Stimulated activated naive CD8-positive, alpha-beta T cell treated with anti-CD3 and anti-CD28 coated beads, Interleukin-15, amount 100 ng/mL, for 72 hours (primary cell): ENCODE measurements at regions not wholly inside any gene's neighbourhood (a gene's known extent, or its start where the extent isn't known, plus 50 kb on each side); places are given as distances from the start of the nearest gene placed in this dataset.

ENCODE experiments used
- ATAC-seq: fragments of 150-1000 bp; cut with Tn5 transposase; 2 replicates; pipeline ENCODE4 v1.10.0; 2021; ENCODE audit warnings: mild to moderate bottlenecking, moderate library complexity
- DNase-seq, 2 donors: peaks; one replicate each; pipeline ENCODE4 v3.0.0; 2021 to 2022
- H3K27ac Mint-ChIP-seq, 2 donors: one replicate each; pipeline ENCODE4 v1.8.0; 2022; ENCODE audit warnings: mild to moderate bottlenecking in 2 of 2, mixed read lengths in 2 of 2, moderate library complexity in 2 of 2
- H3K27me3 Mint-ChIP-seq: one replicate; pipeline ENCODE4 v1.8.0; 2022; ENCODE audit warnings: mixed read lengths
- H3K4me1 Mint-ChIP-seq: one replicate; pipeline ENCODE4 v1.8.0; 2022; ENCODE audit warnings: mild to moderate bottlenecking, mixed read lengths
- H3K4me3 Mint-ChIP-seq, 2 donors: one replicate each; pipeline ENCODE4 v1.8.0; 2022; ENCODE audit warnings: mild to moderate bottlenecking in 2 of 2, mixed read lengths in 2 of 2, moderate library complexity in 1 of 2
- H3K9me3 Mint-ChIP-seq, 2 donors: one replicate each; pipeline ENCODE4 v1.8.0; 2022; ENCODE audit warnings: mixed read lengths in 2 of 2

DNA sequence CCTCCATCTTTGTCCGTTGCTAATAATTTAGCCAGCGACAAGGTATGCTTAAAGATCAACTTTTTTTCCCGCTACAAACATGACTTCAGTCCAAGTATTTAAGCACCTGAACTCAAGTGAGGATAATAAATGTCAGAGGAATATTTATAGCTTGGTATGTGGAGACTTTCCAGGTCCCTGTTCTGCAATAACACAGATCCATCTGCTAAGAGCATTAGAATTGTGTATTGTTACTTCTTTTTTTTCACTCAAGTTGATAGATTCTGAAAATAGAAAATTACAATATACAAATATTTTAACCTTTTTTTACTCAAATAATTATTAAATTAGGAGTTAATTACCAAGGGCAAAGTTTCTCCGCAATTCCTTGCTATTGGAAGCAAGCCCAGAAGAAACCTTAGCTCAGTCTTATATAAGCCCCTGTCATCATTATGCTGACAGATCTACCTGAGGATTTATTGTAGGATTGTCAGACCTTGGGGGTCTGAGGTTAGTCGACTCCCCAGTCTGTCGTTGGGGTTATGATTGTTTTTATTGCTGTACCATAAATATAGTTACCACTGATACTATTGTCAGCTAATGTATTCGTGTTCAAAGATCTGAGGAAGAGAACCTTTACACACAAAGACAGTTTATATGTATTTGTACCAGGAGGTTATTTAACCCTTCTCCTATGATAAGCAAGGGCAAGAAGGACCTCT, 337.9 kb downstream of the TBX15 start:
- no peak overlapping the region for H3K4me3 Mint-ChIP-seq
- DNase-seq, result no peak
- peaks cover 5 to 6% of the 10 kb centered on the region in 2 donors for H3K9me3 Mint-ChIP-seq
- no peaks in the 10 kb centered on the region for H3K4me1 Mint-ChIP-seq
- no peak overlapping the region for H3K27ac Mint-ChIP-seq
- no peak for ATAC-seq
- H3K27me3 Mint-ChIP-seq, result no peaks in the 10 kb centered on the region

DNA sequence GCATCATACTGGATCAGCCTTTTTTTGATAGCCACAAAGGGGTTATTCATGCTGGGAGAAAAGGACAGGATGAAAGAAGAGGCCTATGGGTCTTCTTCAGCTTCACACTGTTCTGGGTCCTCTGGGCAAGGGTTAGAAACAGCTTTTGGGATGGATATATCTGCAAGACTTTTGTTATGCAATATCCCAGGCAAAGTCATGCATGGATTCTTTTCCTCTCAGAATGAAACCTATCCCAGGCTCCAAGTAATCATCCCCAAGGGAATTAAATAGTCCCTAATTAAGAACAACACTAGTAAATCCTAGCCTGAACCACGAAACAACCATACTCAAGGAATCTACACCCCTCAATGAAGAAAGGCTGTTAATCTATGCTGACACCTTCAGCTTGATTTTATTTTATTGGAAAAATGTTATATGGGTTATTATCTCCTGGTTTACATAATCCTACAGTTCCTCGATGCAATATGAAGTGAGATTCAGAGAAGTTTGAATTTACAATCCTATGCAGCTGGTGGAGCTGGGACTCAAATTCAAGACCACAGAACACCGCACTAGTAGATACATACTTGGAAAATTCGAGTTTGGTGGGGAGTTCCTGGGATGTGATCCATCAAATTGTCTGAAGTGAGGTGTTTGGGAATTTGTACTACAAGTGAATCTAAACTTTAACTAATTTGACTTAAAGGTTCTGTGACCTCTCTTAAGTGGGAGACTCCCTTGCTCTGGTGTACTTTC, 338.6 kb downstream of the TBX15 start:
- ATAC-seq (no peak), DNase-seq (no peak)
- Mint-ChIP-seq H3K27me3 (no peaks in the 10 kb centered on the region), H3K4me3 (no peak overlapping the region), H3K9me3 (no peaks in the 10 kb centered on the region), H3K4me1 (no peaks in the 10 kb centered on the region), H3K27ac (no peak overlapping the region)

DNA sequence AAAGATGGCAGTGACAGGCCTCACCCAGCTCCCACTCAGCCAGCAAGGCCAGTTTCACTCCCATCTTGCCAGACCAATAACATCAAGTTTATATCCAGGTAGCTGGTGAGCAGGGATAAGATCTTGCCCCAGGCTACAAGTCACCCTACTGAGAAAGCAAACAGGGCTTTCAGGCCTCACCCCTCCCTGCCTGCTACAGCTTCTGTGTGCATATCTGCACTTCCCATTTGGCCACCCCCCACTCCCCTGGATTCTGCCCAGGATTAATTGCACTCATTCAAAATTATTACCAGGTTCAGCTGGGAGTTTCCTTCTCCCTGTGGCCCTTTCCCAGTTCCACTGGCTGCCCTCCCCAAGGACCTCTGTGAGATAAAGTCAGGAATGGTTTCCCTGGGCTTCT, 352.1 kb downstream of the TBX15 start:
- no peak overlapping the region for H3K4me3 Mint-ChIP-seq
- H3K9me3 Mint-ChIP-seq, result peaks cover 20 to 35% of the 10 kb centered on the region in 2 donors

DNA sequence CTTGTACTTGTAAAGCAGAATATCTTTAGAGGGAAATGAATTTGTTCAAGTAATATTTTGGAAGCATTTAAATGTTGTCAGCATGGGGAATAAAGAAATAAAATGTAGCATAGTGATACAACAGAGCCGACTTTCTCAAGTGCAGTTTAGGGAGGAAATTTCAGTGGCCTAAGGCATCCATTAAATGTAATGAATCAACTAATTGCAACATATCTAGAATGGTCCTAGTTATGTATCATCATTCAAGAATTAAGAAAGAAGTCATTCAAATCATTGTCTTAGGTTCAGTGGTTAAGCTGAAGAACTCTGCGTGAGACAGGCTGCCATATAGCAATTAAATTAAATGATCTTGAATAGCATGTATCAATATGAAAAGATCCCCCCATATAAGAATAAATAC, 360.7 kb downstream of the TBX15 start:
- DNase-seq (no peak), ATAC-seq (no peak)
- H3K27ac Mint-ChIP-seq, result no peak overlapping the region
- H3K27me3 Mint-ChIP-seq, result no peaks in the 10 kb centered on the region
- H3K4me1 Mint-ChIP-seq, result no peaks in the 10 kb centered on the region
- no peak overlapping the region for H3K4me3 Mint-ChIP-seq
- H3K9me3 Mint-ChIP-seq, result peaks cover 19% of the 10 kb centered on the region in 2 donors

More for the DNA sequence above, 352.1 kb downstream of the TBX15 start:
- Mint-ChIP-seq H3K27me3 (no peaks in the 10 kb centered on the region), H3K27ac (no peak overlapping the region), H3K4me1 (no peaks in the 10 kb centered on the region)
- no peak for ATAC-seq
- DNase-seq, result no peak

DNA sequence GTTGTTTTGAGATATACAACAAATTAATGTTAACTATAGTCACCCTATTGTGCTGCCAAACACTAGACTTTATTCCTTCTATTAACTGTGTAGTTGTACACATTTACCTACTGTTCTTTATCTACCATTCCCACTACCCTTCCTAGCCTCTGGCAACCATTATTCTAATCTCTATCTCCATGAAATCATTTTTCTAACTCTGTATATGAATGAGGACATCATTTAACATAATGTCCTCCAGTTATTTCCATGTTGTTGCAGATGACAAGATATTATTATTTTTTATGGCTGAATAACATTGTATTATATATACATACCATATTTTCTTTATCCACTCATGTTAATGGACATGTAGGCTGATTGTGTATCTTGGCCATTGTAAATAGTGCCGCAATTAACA, 366.3 kb downstream of the TBX15 start:
- ATAC-seq (no peak), DNase-seq (no peak)
- Mint-ChIP-seq H3K27ac (no peak overlapping the region), H3K9me3 (peaks cover 6 to 28% of the 10 kb centered on the region in 2 donors), H3K4me1 (no peaks in the 10 kb centered on the region), H3K27me3 (no peaks in the 10 kb centered on the region), H3K4me3 (no peak overlapping the region)

DNA sequence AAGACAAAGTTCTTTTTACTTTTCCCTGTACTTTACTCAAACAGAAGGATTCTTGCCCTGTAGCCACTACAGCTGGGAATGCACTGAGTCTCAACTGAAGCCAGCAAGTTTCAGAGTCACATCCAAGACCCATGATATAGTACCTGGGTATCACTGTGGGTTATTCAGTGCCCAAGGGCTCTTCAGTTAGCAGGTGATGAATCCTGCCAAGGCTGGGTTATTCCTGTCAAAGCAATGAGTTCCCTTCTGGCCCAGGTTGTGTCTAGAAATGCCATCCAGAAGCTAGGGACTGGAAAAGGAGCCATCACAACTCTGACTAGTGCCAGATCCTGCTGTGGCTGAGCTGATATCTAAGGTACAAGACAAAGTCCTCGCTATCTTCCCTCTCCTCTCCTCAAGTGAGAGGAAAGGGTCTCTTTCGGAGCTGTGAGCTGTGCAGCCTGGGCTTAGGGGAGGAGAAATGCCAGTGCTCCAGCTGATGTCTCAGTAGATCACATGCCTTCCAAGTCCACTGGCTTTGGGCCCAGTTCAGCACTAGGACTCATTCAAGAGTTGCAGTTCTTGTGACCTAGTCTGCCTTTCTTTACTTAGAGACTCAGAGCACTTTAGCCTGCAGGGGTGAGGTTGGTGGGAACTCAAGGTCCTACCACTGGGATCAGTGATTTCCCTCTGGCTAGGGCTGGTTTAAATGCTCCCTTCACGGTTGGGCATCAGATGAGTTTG, 369.4 kb downstream of the TBX15 start:
- no peak for ATAC-seq
- no peak for DNase-seq
- H3K27me3 Mint-ChIP-seq, result no peaks in the 10 kb centered on the region
- peaks cover 18 to 33% of the 10 kb centered on the region in 2 donors for H3K9me3 Mint-ChIP-seq
- H3K4me3 Mint-ChIP-seq, result no peak overlapping the region
- no peak overlapping the region for H3K27ac Mint-ChIP-seq
- H3K4me1 Mint-ChIP-seq, result no peaks in the 10 kb centered on the region

DNA sequence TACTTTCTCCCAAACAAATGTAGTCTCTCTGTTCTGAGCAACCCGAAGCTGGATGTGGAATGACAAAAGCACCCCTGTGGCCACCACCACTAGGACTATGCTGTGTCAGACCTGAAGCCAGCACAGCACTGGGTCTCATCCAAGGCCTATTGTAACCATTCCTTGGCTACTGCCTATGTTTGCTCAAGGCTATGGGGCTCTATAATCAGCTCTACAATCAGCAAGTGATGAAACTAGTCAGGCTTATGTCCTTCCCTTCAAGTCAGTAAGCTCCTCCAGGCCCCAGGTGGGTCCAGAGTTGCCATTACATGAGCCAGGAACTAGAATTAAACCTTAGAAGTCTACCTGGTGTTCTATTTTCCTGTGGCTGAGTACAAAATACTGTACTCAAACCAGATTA, 370.2 kb downstream of the TBX15 start:
- H3K4me3 Mint-ChIP-seq, result no peak overlapping the region
- peaks cover 18 to 33% of the 10 kb centered on the region in 2 donors for H3K9me3 Mint-ChIP-seq
- no peaks in the 10 kb centered on the region for H3K4me1 Mint-ChIP-seq
- ATAC-seq (no peak), DNase-seq (no peak)
- no peak overlapping the region for H3K27ac Mint-ChIP-seq
- H3K27me3 Mint-ChIP-seq, result no peaks in the 10 kb centered on the region

DNA sequence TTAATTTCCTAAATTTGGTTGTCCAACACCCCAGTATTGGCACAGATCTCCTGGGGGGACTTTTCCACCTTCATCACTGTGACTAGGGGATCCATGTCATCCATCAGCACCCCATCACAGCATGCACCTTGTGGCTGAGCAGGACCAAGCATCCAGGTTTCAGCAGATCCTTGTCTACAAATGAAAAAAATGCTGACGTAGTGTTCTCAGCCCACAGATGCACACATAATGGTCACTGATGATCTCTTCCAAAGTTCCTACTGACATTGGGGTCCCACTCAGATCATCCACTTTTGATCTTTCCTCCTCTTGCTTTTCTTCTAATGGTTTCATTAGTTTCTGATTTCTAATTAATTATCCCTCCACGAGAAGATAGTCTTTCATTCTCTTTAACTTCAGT, 373.1 kb downstream of the TBX15 start:
- Mint-ChIP-seq H3K27ac (no peak overlapping the region), H3K27me3 (no peaks in the 10 kb centered on the region), H3K4me1 (no peaks in the 10 kb centered on the region), H3K9me3 (peaks cover 24 to 51% of the 10 kb centered on the region in 2 donors), H3K4me3 (no peak overlapping the region)
- ATAC-seq (no peak), DNase-seq (no peak)

DNA sequence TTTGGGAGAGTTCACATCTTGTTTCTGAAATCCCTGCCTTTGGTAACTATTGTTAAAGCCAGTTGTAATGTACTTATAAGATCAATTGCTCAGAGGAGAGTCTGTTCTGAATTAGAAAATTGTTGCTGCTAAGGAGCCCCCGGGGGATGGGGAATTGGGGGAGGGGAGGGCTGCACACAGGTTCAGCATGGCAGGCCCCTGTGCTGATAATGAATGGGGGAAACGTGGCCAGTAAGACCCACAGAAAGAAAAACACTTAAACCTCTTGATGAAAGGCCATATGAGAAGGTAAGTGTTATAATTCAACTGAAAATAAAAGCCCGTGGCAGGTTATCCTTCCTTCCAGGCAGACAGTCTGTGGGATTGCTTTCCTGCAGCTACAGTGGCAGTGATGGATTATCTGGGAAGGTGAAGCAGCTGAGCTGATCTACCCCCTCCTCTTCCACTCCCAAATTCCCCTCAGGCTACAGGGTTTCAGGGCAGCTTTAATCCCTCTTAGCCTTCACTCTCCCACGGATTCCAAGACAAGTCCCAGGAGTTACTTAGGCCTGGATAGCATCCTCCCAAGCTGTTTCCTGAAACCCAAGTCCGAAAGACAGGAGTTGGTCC, 398.8 kb downstream of the TBX15 start:
- H3K27me3 Mint-ChIP-seq, result no peaks in the 10 kb centered on the region
- no peak for ATAC-seq
- no peak overlapping the region for H3K27ac Mint-ChIP-seq
- no peak for DNase-seq
- H3K4me1 Mint-ChIP-seq, result no peaks in the 10 kb centered on the region
- H3K9me3 Mint-ChIP-seq, result peaks cover 15 to 30% of the 10 kb centered on the region in 2 donors
- no peak overlapping the region for H3K4me3 Mint-ChIP-seq

DNA sequence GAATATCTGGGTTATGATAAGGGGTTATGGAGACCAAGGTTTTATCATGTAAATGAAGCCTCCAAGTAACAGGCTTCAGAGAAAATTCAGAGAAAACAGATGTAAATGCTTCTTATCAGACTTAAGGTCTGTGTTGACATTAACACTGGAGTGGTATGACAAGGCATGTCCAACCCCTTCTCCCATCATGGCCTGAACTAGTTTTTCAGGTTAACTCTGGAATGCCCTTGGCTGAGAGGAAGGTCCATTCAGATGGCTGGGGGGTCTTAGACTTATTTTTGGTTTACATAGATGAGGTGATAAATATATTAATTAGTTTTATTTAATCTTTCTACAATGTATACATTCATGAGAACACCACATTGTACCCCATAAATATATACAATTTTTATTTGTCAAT, 399.6 kb downstream of the TBX15 start:
- no peak for ATAC-seq

DNA sequence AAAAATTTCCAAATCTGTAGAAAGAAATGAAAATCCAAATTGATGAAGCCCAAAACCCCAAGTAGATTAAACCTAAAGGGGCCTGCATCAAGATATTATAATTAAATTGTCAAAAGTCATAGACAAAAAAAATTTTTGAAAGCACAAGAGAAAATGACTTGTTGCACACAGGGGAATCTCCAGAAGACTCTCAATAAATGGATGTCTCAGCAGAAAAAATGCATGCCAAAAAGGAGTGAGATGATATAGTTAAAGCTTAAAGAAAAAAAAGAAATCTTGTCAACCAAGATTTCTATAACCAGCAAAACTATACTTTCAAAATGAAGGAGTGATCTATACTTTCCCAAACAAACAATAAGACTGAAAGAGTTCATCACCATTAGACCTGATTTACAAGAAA, 393.2 kb upstream of the SPAG17 start:
- no peak overlapping the region for H3K4me3 Mint-ChIP-seq
- H3K4me1 Mint-ChIP-seq, result no peaks in the 10 kb centered on the region
- ATAC-seq (no peak), DNase-seq (no peak)
- peaks cover 8 to 10% of the 10 kb centered on the region in 2 donors for H3K9me3 Mint-ChIP-seq
- no peak overlapping the region for H3K27ac Mint-ChIP-seq
- no peaks in the 10 kb centered on the region for H3K27me3 Mint-ChIP-seq

More for the DNA sequence above, 399.6 kb downstream of the TBX15 start:
- Mint-ChIP-seq H3K4me3 (no peak overlapping the region), H3K27ac (no peak overlapping the region), H3K9me3 (peaks cover 15 to 29% of the 10 kb centered on the region in 2 donors), H3K27me3 (no peaks in the 10 kb centered on the region), H3K4me1 (no peaks in the 10 kb centered on the region)
- DNase-seq, result no peak

DNA sequence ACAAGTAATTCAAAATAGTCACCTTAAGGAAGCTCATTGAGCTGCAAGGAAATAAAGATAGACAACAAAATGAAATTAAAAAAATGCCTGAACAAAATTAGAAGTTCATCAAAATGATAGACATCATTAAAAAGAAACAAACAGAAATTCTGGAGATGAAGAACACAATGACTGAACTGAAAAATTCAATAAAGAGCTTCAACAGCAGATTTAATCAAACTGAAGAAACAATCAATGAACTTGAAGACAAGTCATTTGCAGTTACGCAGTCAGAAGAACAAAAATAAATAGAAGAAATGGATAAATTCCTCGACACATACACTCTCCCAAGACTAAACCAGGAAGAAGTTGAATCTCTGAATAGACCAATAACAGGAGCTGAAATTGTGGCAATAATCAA, 390.0 kb upstream of the SPAG17 start:
- Mint-ChIP-seq H3K9me3 (peaks cover 13 to 18% of the 10 kb centered on the region in 2 donors), H3K4me3 (no peak overlapping the region), H3K4me1 (no peaks in the 10 kb centered on the region), H3K27ac (no peak overlapping the region), H3K27me3 (no peaks in the 10 kb centered on the region)
- DNase-seq, result no peak
- ATAC-seq, result no peak

DNA sequence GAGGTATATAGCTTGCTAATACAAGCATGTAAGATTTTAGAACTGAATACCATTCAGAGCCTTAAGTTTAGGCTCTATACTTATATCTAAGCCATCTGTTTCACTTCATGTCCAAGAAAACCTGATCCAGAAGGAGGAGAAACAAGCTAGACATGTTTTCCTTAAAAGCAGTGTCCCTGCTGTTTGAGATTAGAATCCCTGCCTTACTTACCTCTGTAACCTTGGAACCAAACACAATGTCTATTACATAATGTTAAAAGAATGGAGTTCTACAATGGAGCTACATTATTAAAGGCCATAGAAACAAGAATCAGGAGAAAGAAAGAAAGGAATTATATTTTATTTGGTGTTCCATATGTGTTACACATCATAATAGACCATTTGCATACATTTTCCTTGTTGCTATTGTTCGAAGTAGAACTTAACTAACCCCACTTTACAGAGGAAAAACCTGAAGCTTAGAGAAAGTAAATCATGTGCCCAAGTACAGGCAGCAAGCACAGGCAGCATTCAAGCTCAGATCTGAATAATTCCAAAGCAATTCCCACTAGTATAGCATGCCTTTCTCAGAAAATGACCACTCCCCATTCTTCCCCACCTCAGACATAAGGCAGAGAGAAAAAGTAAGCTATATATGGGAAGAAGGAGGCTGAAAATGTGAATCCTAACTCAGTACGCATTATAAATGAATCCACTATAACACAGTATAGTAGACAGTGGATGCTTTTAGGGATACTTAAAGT, 380.1 kb upstream of the SPAG17 start:
- no peak overlapping the region for H3K4me3 Mint-ChIP-seq
- H3K9me3 Mint-ChIP-seq, result peaks cover 0 to 8% of the 10 kb centered on the region in 2 donors
- no peaks in the 10 kb centered on the region for H3K4me1 Mint-ChIP-seq
- ATAC-seq, result no peak
- H3K27ac Mint-ChIP-seq, result no peak overlapping the region
- no peaks in the 10 kb centered on the region for H3K27me3 Mint-ChIP-seq
- DNase-seq, result no peak

DNA sequence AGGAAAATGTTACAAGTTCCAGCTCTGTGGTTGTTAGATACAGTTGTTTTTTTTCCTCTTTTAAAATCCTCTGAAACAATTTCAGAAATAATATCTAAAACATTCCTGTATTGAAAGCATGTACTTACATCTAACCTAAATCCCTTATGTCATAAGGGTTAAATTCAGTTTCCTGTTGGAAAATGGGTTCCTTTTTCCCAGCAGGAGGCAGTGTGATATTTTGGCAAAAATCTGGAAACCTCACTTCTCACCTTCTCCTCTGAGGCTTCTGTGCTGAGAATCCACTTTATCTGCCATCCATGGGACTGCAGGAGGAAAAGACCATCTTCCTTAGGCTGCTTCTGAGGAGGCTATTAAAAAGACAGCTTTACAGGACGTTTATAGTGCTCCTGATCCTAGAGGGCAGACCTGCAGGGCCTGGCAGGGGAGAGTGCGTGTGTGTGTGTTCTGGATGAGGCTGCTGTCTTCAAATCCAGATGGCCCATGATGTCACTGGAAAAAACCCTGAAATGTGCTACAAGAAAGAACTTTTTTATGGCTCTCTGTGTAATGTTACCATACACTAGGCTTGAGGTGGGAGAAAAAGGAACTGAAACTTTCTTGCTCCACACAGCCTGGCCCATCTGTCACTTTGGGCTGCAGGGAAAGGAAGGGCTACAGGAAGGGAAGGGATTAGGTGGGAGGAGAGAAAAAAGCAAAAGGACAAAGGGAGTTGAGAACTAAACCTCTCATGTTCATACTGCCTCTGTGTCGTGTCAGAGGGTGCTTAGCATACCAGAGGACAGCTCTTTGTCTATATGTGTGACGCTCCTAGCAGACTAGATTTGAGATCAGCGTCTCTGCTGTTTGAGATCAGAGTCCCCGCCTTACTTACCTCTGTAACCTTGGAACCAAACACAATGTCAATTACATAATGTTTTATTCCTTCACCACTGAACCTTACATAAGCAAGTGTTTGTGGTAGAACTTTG, 379.2 kb upstream of the SPAG17 start:
- no peak overlapping the region for H3K4me3 Mint-ChIP-seq
- H3K27me3 Mint-ChIP-seq, result no peaks in the 10 kb centered on the region
- no peak overlapping the region for H3K27ac Mint-ChIP-seq
- DNase-seq (no peak), ATAC-seq (no peak)
- no peaks in the 10 kb centered on the region for H3K4me1 Mint-ChIP-seq
- H3K9me3 Mint-ChIP-seq, result peaks cover 0 to 8% of the 10 kb centered on the region in 2 donors
